CD8-positive, alpha-beta memory T cell (primary cell): ENCODE measurements at regions not wholly inside any gene's neighbourhood (a gene's known extent, or its start where the extent isn't known, plus 50 kb on each side); places are given as distances from the start of the nearest gene placed in this dataset.

ENCODE experiments used
- CTCF ChIA-PET: fragments of 350-600 bp; sonication (Branson Sonifier 250); formaldehyde crosslinking; loops from one replicate; lab custom pipeline; 2021; ENCODE audit warnings: antibody characterized with exemption; lab: Charles Lee
- POLR2A ChIA-PET: fragments of 350-600 bp; sonication (Branson Sonifier 250); formaldehyde crosslinking; loops from one replicate; lab custom pipeline; 2021; ENCODE audit warnings: antibody characterized with exemption; lab: Charles Lee
- DNase-seq, 5 donors: peaks; one replicate each; pipeline versions ENCODE4 v3.0.0 to v3.0.0-alpha.2; 2020 to 2022; ENCODE audit warnings: mixed read lengths in 1 of 5
- H3K27ac ChIP-seq: one replicate; pipeline ENCODE4 v1.7.0; 2013; ENCODE audit warnings: low read depth, mild to moderate bottlenecking, low read length, moderate library complexity
- H3K27me3 ChIP-seq: 2 replicates; pipeline ENCODE4 v1.7.0; 2013; ENCODE audit warnings: low read length, mild to moderate bottlenecking; ENCODE audit not compliant: insufficient read depth, poor library complexity, severe bottlenecking
- H3K36me3 ChIP-seq: 2 replicates; pipeline ENCODE4 v1.7.0; 2013; ENCODE audit warnings: mild to moderate bottlenecking, low read length, moderate library complexity; ENCODE audit not compliant: insufficient read depth
- H3K4me1 ChIP-seq: 2 replicates; pipeline ENCODE4 v1.7.0; 2013; ENCODE audit warnings: mild to moderate bottlenecking, low read length, moderate library complexity; ENCODE audit not compliant: insufficient read depth
- H3K4me3 ChIP-seq: 2 replicates; pipeline ENCODE4 v1.7.0; 2013; ENCODE audit warnings: mild to moderate bottlenecking, low read length
- H3K9me3 ChIP-seq: 2 replicates; pipeline ENCODE4 v1.7.0; 2013; ENCODE audit warnings: mild to moderate bottlenecking, low read length
- H3K27ac Mint-ChIP-seq, 8 donors: one replicate each; pipeline ENCODE4 v1.8.0; 2020 to 2021; ENCODE audit warnings: mixed read lengths in 8 of 8, mild to moderate bottlenecking in 6 of 8, inconsistent platforms in 3 of 8, moderate library complexity in 3 of 8
- H3K27me3 Mint-ChIP-seq, 2 donors: one replicate each; pipeline ENCODE4 v1.8.0; 2020 to 2021; ENCODE audit warnings: mixed read lengths in 2 of 2, mild to moderate bottlenecking in 1 of 2, moderate library complexity in 1 of 2
- H3K36me3 Mint-ChIP-seq, 3 donors: one replicate each; pipeline ENCODE4 v1.8.0; 2020 to 2021; ENCODE audit warnings: mixed read lengths in 3 of 3, inconsistent platforms in 1 of 3, mild to moderate bottlenecking in 1 of 3
- H3K4me1 Mint-ChIP-seq, 3 donors: one replicate each; pipeline ENCODE4 v1.8.0; 2020 to 2021; ENCODE audit warnings: mixed read lengths in 3 of 3, inconsistent platforms in 1 of 3, mild to moderate bottlenecking in 1 of 3
- H3K4me3 Mint-ChIP-seq, 7 donors: one replicate each; pipeline ENCODE4 v1.8.0; 2020 to 2021; ENCODE audit warnings: mixed read lengths in 7 of 7, mild to moderate bottlenecking in 6 of 7, moderate library complexity in 4 of 7, inconsistent platforms in 2 of 7
- H3K9me3 Mint-ChIP-seq, 5 donors: one replicate each; pipeline ENCODE4 v1.8.0; 2020 to 2022; ENCODE audit warnings: mixed read lengths in 5 of 5, mild to moderate bottlenecking in 3 of 5, moderate library complexity in 2 of 5, inconsistent platforms in 1 of 5

DNA sequence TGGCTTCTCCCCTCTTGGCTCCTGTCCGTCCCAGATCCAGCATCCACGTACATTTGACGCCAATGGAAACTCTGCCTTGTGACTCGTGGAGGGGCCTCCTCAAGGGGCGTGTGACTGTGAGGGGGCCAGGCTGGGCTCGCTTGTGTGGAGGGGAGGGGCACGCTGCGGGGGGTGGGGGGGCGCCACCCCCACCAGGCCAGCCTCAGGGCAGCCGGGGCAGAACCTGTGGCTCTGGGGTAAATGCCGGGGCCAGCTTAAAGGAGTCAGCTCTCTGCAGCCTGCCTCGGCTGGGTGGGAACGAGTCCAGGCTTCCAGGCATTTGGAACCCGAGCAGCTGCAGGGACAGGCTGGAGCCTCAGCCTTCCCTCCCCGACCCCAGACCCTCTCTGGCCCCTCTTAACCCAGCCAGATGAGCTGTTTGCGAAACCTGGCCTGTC, 94.1 kb downstream of the SIK1 start:
- DNase-seq = no peak
- no peak overlapping the region for H3K4me3 Mint-ChIP-seq
- H3K27ac Mint-ChIP-seq = no peak overlapping the region
- H3K27ac ChIP-seq = no peak overlapping the region
- peaks cover 0 to 3% (median 3%) of the 10 kb centered on the region in 3 donors for H3K4me1 Mint-ChIP-seq
- H3K4me1 ChIP-seq = no peaks in the 10 kb centered on the region
- H3K4me3 ChIP-seq = no peak overlapping the region
- H3K27me3 ChIP-seq = peaks cover 3% of the 10 kb centered on the region
- CTCF ChIA-PET = no interaction called here
- H3K36me3 ChIP-seq = no peaks in the 10 kb centered on the region
- POLR2A ChIA-PET = no interaction called here
- no peaks in the 10 kb centered on the region for H3K36me3 Mint-ChIP-seq
- peaks cover 0 to 7% of the 10 kb centered on the region in 2 donors for H3K27me3 Mint-ChIP-seq
- no peaks in the 10 kb centered on the region for H3K9me3 ChIP-seq
- H3K9me3 Mint-ChIP-seq = peaks cover 0 to 5% (median 0%) of the 10 kb centered on the region in 5 donors

DNA sequence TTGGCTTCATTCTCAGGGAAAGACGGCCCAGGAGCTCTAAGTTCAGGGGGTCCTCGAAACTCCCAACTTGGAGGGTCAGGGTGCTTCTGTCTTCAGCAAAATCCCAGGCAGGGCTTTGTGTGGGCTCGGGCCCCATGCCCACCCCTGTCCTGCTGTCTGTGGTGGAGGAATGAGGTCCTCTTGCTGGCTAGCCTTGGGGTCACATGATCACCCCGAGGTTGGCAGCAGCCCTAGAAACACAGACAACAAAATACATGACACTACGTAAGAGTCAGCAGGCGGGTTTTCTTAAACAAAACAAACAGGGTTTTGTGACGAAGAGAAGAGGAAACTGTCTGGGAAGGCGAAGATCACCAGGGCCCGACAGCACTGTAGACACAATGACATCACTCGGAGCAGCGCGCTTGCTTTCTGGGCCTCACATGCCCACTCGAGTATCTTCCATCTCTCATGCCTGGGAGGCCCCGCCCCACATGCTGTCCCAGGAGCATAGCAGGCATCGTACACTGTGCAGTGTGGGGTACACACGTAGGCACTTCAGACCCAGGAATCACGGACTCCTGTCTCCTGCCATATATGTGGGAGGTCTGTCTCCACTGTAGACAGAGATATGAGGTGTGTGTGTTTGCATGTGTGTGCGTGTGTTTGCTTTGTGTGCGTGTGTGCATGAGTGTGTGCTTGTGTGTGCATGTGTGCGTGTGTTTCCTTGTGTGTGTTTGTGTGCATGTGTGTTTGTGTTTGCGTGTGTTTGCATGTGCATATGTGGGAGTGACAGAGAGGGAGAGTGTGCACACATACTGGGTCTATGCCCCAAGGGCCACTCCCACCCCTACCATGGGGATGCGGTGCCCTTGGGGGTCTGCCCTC, 94.7 kb downstream of the SIK1 start:
- peak overlapping the region in 2 of 8 donors; percentile 53 to 79 for H3K27ac Mint-ChIP-seq

DNA sequence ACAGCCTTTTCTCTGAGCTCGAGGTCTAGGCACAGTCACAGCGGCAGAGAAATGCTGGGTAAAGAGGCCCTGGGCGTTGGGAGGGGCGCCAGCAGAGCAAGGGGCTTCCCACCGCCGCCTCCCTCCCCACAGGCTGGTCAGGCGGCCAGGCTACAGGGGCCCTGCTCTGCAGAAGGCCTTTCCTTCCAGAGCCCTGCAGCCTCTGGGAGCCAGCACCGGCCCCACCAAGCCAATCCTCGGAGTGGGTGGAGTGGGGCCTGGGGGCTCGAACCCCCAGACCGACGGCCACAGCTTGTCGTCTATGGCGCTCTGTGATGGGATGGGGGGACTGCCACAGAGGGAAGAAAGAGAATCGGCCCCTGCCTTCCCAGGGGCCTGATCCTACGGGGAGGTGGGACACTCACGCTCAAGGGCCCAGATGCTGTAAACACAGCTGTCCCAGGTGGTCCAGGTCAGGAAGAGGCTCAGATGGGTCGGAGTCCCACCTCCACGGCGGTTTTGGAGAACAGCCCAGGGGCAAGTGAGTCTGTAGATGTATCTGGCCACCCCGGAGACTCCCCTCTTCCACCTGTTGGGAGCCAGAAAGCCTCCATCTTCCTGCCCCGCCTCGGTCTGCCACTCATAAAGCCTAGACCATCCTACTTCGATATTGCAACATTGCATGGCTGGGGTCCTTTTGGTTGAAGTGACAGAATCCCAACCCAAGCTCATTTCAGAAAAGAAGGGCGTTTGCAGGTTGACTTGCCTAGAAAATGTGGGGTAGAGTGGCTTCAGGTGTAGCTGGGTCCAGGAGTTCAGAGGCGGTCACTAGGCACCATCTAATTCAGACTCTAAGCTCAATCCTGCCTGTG, 95.6 kb downstream of the SIK1 start:
- Histone ChIP-seq H3K9me3 (no peaks in the 10 kb centered on the region), H3K4me1 (no peaks in the 10 kb centered on the region), H3K27me3 (peaks cover 3% of the 10 kb centered on the region), H3K36me3 (no peaks in the 10 kb centered on the region), H3K27ac (no peak overlapping the region), H3K4me3 (no peak overlapping the region)
- DNase-seq = no peak
- CTCF ChIA-PET = no interaction called here
- Mint-ChIP-seq H3K27ac (no peak overlapping the region), H3K4me3 (no peak overlapping the region), H3K36me3 (no peaks in the 10 kb centered on the region), H3K4me1 (peaks cover 0 to 2% (median 0%) of the 10 kb centered on the region in 3 donors), H3K9me3 (peaks cover 0 to 2% (median 0%) of the 10 kb centered on the region in 5 donors), H3K27me3 (peaks cover 0 to 7% of the 10 kb centered on the region in 2 donors)
- POLR2A ChIA-PET = no interaction called here

More for the DNA sequence above, 94.7 kb downstream of the SIK1 start:
- no peaks in the 10 kb centered on the region for H3K9me3 ChIP-seq
- POLR2A ChIA-PET = no interaction called here
- H3K36me3 ChIP-seq = no peaks in the 10 kb centered on the region
- Mint-ChIP-seq H3K4me3 (no peak overlapping the region), H3K9me3 (peaks cover 0 to 2% (median 0%) of the 10 kb centered on the region in 5 donors), H3K4me1 (peaks cover 0 to 2% (median 0%) of the 10 kb centered on the region in 3 donors), H3K36me3 (no peaks in the 10 kb centered on the region), H3K27me3 (peaks cover 0 to 7% of the 10 kb centered on the region in 2 donors)
- no peaks in the 10 kb centered on the region for H3K4me1 ChIP-seq
- H3K4me3 ChIP-seq = no peak overlapping the region
- H3K27ac ChIP-seq = no peak overlapping the region
- H3K27me3 ChIP-seq = peaks cover 3% of the 10 kb centered on the region
- CTCF ChIA-PET = no interaction called here
- DNase-seq = no peak

DNA sequence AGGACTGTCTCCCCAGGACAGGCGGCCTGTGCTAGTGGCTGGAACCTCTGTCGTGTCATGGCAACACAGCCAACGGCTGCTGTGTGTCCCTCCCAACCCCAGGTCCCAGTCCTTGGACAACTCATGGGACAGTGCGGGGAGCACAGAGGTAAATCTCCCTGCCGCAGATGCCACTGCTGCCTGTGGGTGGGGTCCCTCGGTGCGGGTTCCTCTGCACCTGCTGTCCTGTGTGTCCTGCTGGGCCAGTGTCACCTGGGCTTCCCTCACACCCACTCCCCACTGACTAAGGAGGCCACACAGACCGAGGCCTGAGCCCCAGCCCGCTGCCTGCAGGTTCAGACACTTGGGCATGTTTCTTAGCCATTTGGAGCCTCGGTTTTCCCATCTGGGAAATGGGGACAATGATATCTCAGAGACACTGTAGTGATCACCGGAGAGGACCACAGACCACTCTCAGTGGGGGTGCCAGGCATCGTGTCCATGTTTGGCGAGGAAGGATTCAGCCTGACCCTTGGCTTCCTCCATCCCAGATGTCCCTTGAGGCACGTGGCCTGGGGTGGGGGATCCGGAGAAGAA, 96.5 kb downstream of the SIK1 start:
- H3K9me3 ChIP-seq = no peaks in the 10 kb centered on the region
- peaks cover under 1 to 7% of the 10 kb centered on the region in 2 donors for H3K27me3 Mint-ChIP-seq
- H3K27me3 ChIP-seq = peaks cover 3% of the 10 kb centered on the region
- H3K36me3 ChIP-seq = no peaks in the 10 kb centered on the region
- no peak overlapping the region for H3K4me3 ChIP-seq
- no peak overlapping the region for H3K27ac Mint-ChIP-seq
- ChIA-PET CTCF (no interaction called here), POLR2A (no interaction called here)
- DNase-seq = no peak
- H3K36me3 Mint-ChIP-seq = no peaks in the 10 kb centered on the region
- H3K4me1 ChIP-seq = no peaks in the 10 kb centered on the region
- H3K4me3 Mint-ChIP-seq = no peak overlapping the region
- no peak overlapping the region for H3K27ac ChIP-seq
- peaks cover 0 to 5% (median 2%) of the 10 kb centered on the region in 3 donors for H3K4me1 Mint-ChIP-seq
- H3K9me3 Mint-ChIP-seq = peaks cover 0 to 1% (median 0%) of the 10 kb centered on the region in 5 donors

DNA sequence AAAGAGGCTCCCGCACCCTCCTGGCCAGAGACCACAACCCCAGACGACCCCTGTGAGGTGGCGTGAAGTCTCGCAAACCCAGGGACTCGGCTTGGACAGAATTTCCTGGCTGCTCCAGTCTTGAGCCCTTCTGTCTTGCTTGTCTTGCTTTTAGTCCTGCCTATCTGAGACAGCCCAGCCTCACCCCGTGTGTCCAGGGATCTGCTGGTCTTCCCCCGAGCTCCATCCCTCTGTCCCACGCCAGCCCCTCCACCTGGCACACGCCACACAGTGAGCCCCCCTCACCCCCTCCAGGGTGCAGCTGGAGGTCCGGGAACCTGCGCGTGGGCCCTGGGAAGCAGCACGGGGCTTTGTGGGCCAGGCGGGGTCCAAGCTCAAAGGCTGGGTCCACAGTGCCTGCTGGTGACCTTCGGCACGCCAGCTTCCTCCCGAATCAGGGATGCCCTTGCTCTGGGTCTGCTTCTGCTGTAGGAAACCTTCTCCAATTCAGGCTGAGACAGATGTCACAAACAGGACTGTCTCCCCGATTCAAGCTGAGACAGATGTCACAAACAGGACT, 97.1 kb downstream of the SIK1 start:
- no peaks in the 10 kb centered on the region for H3K36me3 Mint-ChIP-seq
- Histone ChIP-seq H3K9me3 (no peaks in the 10 kb centered on the region), H3K27me3 (peaks cover 3% of the 10 kb centered on the region), H3K4me3 (no peak overlapping the region), H3K27ac (no peak overlapping the region), H3K36me3 (no peaks in the 10 kb centered on the region), H3K4me1 (no peaks in the 10 kb centered on the region)
- POLR2A ChIA-PET = no interaction called here
- H3K4me1 Mint-ChIP-seq = peaks cover 0 to 5% (median 2%) of the 10 kb centered on the region in 3 donors
- peaks cover 2 to 7% of the 10 kb centered on the region in 2 donors for H3K27me3 Mint-ChIP-seq
- no peak overlapping the region for H3K27ac Mint-ChIP-seq
- no peak for DNase-seq
- H3K4me3 Mint-ChIP-seq = no peak overlapping the region
- H3K9me3 Mint-ChIP-seq = peaks cover 0 to 1% (median 0%) of the 10 kb centered on the region in 5 donors
- CTCF ChIA-PET = no interaction called here

DNA sequence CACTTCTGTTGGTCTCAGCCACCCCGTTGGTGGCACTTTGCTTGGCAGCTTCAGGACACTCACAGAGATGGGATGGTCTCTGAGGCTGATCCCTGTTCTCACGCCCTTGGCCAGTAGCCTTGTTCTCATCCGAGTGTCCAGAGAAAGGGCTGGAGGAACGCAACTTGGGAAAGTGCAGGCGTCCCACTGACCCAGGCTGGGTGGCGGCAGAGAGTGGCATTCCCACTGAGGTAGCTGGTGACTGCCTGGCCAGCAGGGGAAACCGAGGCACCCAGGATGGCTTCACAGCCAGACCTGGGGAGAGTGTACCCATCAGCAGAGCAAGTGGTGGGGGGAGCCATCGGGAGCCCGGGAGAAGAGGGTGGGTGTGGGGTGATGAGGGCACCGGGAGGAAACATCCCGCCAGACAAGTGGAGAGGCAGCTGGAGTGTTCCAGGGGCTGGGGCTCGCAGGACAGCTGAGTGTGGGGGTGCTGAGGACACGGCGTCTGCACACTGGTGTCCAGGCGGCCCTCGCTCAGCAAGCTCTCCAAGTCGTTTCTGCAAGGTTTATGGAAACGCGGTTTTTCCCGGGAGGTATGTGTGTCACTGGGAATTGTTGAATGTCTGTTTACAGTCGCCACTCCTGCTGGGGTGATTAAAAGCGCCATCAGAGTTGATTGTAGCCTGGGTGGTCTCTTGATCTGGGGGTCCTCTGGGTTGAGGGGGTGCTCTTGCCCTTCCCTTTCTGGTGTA, 97.8 kb downstream of the SIK1 start:
- no peak overlapping the region for H3K4me3 ChIP-seq
- H3K36me3 Mint-ChIP-seq = no peaks in the 10 kb centered on the region
- no peak overlapping the region for H3K27ac ChIP-seq
- CTCF ChIA-PET = no interaction called here
- H3K9me3 Mint-ChIP-seq = peaks cover 0 to 1% (median 0%) of the 10 kb centered on the region in 5 donors
- no peak overlapping the region for H3K27ac Mint-ChIP-seq
- POLR2A ChIA-PET = no interaction called here
- H3K27me3 ChIP-seq = peaks cover 3% of the 10 kb centered on the region
- no peak overlapping the region for H3K4me3 Mint-ChIP-seq
- DNase-seq = no peak
- H3K9me3 ChIP-seq = no peaks in the 10 kb centered on the region
- H3K4me1 Mint-ChIP-seq = peaks cover 0 to 5% (median 2%) of the 10 kb centered on the region in 3 donors
- H3K4me1 ChIP-seq = no peaks in the 10 kb centered on the region
- H3K27me3 Mint-ChIP-seq = peaks cover 2 to 7% of the 10 kb centered on the region in 2 donors
- H3K36me3 ChIP-seq = no peaks in the 10 kb centered on the region

DNA sequence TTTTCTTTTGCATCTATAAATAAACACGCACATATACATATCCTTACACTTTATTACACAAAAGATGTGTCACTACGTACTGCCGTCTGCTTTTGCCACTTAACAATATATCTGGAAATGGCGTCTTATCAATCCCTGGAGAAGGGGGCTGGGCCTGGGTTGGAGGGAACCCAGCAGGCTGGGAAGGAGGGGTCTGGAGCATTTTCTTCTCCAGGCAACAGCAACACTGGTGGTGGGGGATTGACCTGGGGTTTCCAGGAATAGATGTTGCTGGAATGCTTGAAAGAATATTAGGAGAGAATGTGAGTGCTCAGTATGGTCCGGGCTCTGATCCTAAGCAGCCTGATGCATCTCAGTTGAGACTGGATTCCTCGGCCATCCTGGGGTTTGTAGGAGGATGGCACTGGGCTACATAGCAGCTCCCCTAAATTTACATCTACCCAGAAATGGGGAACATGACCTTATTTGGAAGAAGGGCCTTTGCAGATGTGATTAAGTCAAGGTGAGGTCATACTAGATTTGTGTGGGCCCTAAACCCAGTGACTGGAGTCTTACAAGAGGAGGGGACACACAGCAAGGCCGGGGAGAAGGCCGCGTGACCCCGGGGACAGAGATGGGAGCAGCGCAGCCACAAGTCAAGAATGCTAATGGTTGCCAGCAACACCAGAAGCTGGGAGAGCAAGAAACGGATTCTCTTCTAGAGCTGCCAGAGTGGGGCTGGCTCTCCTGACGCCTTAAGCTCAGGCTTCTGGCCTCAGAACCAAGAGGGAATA, 98.6 kb downstream of the SIK1 start:
- Histone ChIP-seq H3K27me3 (peaks cover 3% of the 10 kb centered on the region), H3K36me3 (no peaks in the 10 kb centered on the region), H3K9me3 (no peaks in the 10 kb centered on the region), H3K4me1 (no peaks in the 10 kb centered on the region), H3K4me3 (no peak overlapping the region), H3K27ac (no peak overlapping the region)
- Mint-ChIP-seq H3K36me3 (no peaks in the 10 kb centered on the region), H3K4me3 (no peak overlapping the region), H3K9me3 (peaks cover 0 to 1% (median 0%) of the 10 kb centered on the region in 5 donors), H3K4me1 (peaks cover 0 to 5% (median 2%) of the 10 kb centered on the region in 3 donors), H3K27ac (no peak overlapping the region), H3K27me3 (peaks cover 2 to 7% of the 10 kb centered on the region in 2 donors)
- DNase-seq = no peak
- POLR2A ChIA-PET = no interaction called here
- CTCF ChIA-PET = no interaction called here
